Astrocyte of the cerebellum (primary cell): ENCODE measurements at regions not wholly inside any gene's neighbourhood (a gene's known extent, or its start where the extent isn't known, plus 50 kb on each side); places are given as distances from the start of the nearest gene placed in this dataset.
"Not testable (repeated sequence)": the region's sequence is repeated elsewhere in the genome, so short reads cannot be mapped to it uniquely, and the experiment has no call there.

ENCODE experiments used
- DNase-seq: peaks from one replicate; pipeline ENCODE4 v3.0.0-alpha.2; 2011; ENCODE audit warnings: low read depth
- H3K4me3 ChIP-seq: 2 replicates; pipeline ENCODE4 v1.5.1; 2011; ENCODE audit warnings: mild to moderate bottlenecking, low read depth, low read length, moderate library complexity
- in situ Hi-C: cut with HindIII; loops from 2 replicates; pipeline ENCODE4 v1.10.0; 2017; ENCODE audit warnings: low sequenced_read_pairs
- TF ChIP-seq, protein P1 (sequence below): IDR thresholded peaks from 2 replicates; pipeline ENCODE4 v1.5.1; 2012; ENCODE audit warnings: low read length, low read depth, moderate library complexity, mild to moderate bottlenecking; ENCODE audit errors: missing control alignments

DNA sequence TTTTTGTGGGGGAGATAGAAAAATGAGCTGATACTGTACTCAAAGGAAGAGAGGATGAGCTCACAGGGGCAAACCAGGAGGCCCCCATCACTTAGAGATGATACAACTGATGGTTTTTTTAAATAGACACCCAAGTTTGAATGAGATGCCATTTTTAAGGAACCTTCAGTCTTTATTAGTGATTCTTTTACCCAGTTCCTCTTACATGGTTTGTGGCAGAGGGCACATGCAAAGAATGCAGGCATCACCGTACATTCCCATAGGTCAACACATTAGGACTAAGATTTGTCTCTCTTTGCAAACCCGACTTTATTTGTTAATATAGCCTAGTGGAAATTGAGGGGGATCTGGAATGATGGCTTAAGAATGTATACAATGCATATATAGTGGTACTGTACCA is 250.9 kb downstream of the ASXL3 start:
- no peak for DNase-seq
- TF ChIP-seq, protein P1, sequence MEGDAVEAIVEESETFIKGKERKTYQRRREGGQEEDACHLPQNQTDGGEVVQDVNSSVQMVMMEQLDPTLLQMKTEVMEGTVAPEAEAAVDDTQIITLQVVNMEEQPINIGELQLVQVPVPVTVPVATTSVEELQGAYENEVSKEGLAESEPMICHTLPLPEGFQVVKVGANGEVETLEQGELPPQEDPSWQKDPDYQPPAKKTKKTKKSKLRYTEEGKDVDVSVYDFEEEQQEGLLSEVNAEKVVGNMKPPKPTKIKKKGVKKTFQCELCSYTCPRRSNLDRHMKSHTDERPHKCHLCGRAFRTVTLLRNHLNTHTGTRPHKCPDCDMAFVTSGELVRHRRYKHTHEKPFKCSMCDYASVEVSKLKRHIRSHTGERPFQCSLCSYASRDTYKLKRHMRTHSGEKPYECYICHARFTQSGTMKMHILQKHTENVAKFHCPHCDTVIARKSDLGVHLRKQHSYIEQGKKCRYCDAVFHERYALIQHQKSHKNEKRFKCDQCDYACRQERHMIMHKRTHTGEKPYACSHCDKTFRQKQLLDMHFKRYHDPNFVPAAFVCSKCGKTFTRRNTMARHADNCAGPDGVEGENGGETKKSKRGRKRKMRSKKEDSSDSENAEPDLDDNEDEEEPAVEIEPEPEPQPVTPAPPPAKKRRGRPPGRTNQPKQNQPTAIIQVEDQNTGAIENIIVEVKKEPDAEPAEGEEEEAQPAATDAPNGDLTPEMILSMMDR = no peak
- in situ Hi-C loops = no loop called here
- no peak overlapping the region for H3K4me3 ChIP-seq

GRCh38 chr18:33826151-33826550 is 248.1 kb downstream of the ASXL3 start:
- TF ChIP-seq, protein P1 = no peak
- H3K4me3 ChIP-seq = no peak overlapping the region
- no peak for DNase-seq
- in situ Hi-C loops = no loop called here

- TF ChIP-seq, protein P1 = no peak
- in situ Hi-C loops = no loop called here
- peak; percentile 12 for DNase-seq
- H3K4me3 ChIP-seq = no peak overlapping the region
Observed at GRCh38 chr18:33821503-33821902, 243.5 kb downstream of the ASXL3 start.

DNA sequence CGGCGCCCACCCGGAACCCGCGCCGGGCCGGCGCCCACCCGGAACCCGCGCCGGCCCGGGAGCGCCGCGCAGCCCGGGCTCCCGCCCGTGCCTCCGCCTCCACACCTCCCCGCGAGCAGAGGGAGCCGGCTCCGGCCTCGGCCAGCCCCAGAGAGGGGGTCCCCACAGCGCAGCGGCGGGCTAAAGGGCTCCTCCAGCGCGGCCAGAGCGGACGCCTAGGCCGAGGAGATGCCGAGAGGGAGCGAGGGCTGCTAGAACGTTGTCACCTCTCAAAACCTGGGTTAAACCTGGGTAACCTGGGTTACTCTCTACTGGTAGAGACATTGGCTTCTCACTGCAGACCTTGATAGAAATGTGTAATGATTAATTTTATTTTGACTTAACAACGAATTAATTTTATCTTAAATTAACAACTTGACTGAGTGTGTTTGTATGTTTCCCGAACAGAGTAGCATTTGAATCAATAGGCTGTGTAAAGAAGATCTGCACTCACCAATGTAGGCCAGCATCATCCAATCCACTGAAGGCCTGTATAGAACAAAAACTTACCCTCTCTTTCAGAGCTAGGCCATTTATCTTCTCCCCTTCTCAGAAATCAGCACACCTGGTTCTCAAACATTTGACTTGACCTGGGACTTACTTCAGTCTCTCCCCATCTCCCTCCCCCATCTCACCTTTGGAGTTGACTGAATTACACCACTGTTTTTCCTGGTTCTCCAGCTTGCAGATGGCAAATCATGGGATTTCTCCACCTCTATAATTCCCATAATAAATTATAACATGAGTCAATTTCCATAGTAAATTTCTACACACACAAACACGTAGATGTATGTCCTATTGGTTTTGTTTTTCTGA is 242.7 kb downstream of the ASXL3 start:
- in situ Hi-C loops = no loop called here
- TF ChIP-seq, protein P1 = no peak
- DNase-seq = no peak
- peak overlapping the region; percentile 22 for H3K4me3 ChIP-seq

DNA sequence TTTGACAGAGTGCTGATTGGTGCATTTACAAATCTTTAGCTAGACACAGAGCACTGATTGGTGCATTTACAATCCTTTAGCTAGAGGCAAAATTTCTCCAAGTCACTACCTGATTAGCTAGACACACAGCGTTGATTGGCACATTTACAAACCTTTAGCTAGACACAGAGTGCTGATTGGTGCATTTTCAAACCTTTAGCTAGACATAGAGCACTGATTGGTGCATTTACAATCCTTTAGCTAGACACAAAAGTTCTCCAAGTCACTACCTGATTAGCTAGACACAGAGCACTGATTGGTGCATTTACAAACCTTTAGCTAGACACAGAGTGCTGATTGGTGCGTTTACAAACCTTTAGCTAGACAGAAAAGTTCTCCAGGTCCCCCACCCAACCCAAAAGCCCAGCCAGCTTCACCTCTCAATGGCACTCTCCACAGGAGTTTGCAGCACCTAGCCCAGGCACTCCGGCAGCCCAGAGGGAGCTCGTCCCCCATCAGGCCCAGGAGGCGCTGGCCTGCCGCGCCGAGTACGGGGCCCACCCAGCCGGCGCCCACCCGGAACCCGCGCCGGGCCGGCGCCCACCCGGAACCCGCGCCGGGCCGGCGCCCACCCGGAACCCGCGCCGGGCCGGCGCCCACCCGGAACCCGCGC is 241.8 kb downstream of the ASXL3 start:
- DNase-seq, H3K4me3 ChIP-seq, in situ Hi-C loops: not testable (repeated sequence)

- no peak overlapping the region for H3K4me3 ChIP-seq
Observed at GRCh38 chr18:33818145-33818544, 240.1 kb downstream of the ASXL3 start.

More at GRCh38 chr18:33818145-33818544, 240.1 kb downstream of the ASXL3 start:
- in situ Hi-C loops = no loop called here
- DNase-seq = no peak
- TF ChIP-seq, protein P1 = no peak
